ENCODE measurements at regions not wholly inside any gene's neighbourhood (a gene's known extent, or its start where the extent isn't known, plus 50 kb on each side); places are given as distances from the start of the nearest gene placed in this dataset.

GRCh38 chr2:237218756-237219155 is 133.1 kb downstream of the COPS8 start:
- TF ChIP-seq EZH2 (IDR thresholded peaks at IDR 0.05; ENCODE audit: low read depth) (no peak), CTCF (conservative IDR thresholded peaks at IDR 0.05) (no peak)
- H3K36me3 ChIP-seq (ENCODE audit: low read depth) = no peaks in the 10 kb centered on the region
- H3K27ac ChIP-seq = no peak overlapping the region
- no peak overlapping the region for H2AFZ ChIP-seq
- no peaks in the 10 kb centered on the region for H3K27me3 ChIP-seq (ENCODE audit: insufficient read depth, low read depth)
- ChIA-PET POLR2A (ENCODE audit: unreplicated experiment) (interaction anchor here (0.6 kb wide), 1 partner anchor 111 kb away, joined by 5 read pairs; no protein-coding TSS in a partner anchor), CTCF (no interaction called here)
- H3K4me2 ChIP-seq = no peak overlapping the region
- H3F3A ChIP-seq (ENCODE audit: insufficient read depth, low read depth) = peaks cover 7% of the 10 kb centered on the region; the same call in 1 of the 2 replicates
- no peaks in the 10 kb centered on the region for H3K79me2 ChIP-seq (ENCODE audit: low read depth)
- peaks cover 9% of the 10 kb centered on the region for H3K4me1 ChIP-seq (replicated peaks; ENCODE audit: insufficient read depth)
- H3K4me3 ChIP-seq = no peak overlapping the region
- no peak for DNase-seq
- H3K9me3 ChIP-seq (ENCODE audit: insufficient read depth, low read depth) = no peaks in the 10 kb centered on the region
- H4K20me1 ChIP-seq (ENCODE audit: insufficient read depth) = no peaks in the 10 kb centered on the region
- intact Hi-C loops (cut with micrococcal nuclease; ENCODE audit: unreplicated experiment) = no loop called here
- no peaks in the 10 kb centered on the region for H3K9me2 ChIP-seq (ENCODE audit: insufficient read depth)
- no TSS peak for BruUV-seq (replicated peaks)

GRCh38 chr2:237219826-237220225 is 134.1 kb downstream of the COPS8 start:
- no peak overlapping the region for H3K27ac ChIP-seq
- no peaks in the 10 kb centered on the region for H3K27me3 ChIP-seq (ENCODE audit: insufficient read depth, low read depth)
- no peaks in the 10 kb centered on the region for H3K79me2 ChIP-seq (ENCODE audit: low read depth)
- no peak for DNase-seq
- no peak overlapping the region for H2AFZ ChIP-seq
- H3K9me3 ChIP-seq (ENCODE audit: insufficient read depth, low read depth) = no peaks in the 10 kb centered on the region
- no TSS peak for BruUV-seq (replicated peaks)
- no peak overlapping the region for H3K4me2 ChIP-seq
- CTCF ChIA-PET = no interaction called here
- H3K9me2 ChIP-seq (ENCODE audit: insufficient read depth) = no peaks in the 10 kb centered on the region
- H3K4me3 ChIP-seq = no peak overlapping the region
- no peaks in the 10 kb centered on the region for H3K36me3 ChIP-seq (ENCODE audit: low read depth)
- peaks cover 14% of the 10 kb centered on the region for H3K4me1 ChIP-seq (replicated peaks; ENCODE audit: insufficient read depth)
- H3F3A ChIP-seq (ENCODE audit: insufficient read depth, low read depth) = peaks cover 7% of the 10 kb centered on the region; the same call in 1 of the 2 replicates
- intact Hi-C loops (cut with micrococcal nuclease; ENCODE audit: unreplicated experiment) = no loop called here
- H4K20me1 ChIP-seq (ENCODE audit: insufficient read depth) = no peaks in the 10 kb centered on the region
- POLR2A ChIA-PET (ENCODE audit: unreplicated experiment) = no interaction called here
- TF ChIP-seq CTCF (conservative IDR thresholded peaks at IDR 0.05) = no peak
- TF ChIP-seq EZH2 (IDR thresholded peaks at IDR 0.05; ENCODE audit: low read depth) = no peak

- peaks cover 7% of the 10 kb centered on the region; the same call in 1 of the 2 replicates for H3F3A ChIP-seq (ENCODE audit: insufficient read depth, low read depth)
- no peak overlapping the region for H3K4me3 ChIP-seq
- H3K9me2 ChIP-seq (ENCODE audit: insufficient read depth) = no peaks in the 10 kb centered on the region
- no peak overlapping the region for H3K4me2 ChIP-seq
- no peaks in the 10 kb centered on the region for H3K36me3 ChIP-seq (ENCODE audit: low read depth)
- no peak for TF ChIP-seq EZH2 (IDR thresholded peaks at IDR 0.05; ENCODE audit: low read depth)
- no peak for TF ChIP-seq CTCF (conservative IDR thresholded peaks at IDR 0.05)
- POLR2A ChIA-PET (ENCODE audit: unreplicated experiment) = no interaction called here
- H3K79me2 ChIP-seq (ENCODE audit: low read depth) = no peaks in the 10 kb centered on the region
- no peaks in the 10 kb centered on the region for H4K20me1 ChIP-seq (ENCODE audit: insufficient read depth)
- DNase-seq = no peak
- BruUV-seq (replicated peaks) = no TSS peak
- no peaks in the 10 kb centered on the region for H3K27me3 ChIP-seq (ENCODE audit: insufficient read depth, low read depth)
- no peak overlapping the region for H2AFZ ChIP-seq
- CTCF ChIA-PET = no interaction called here
- H3K27ac ChIP-seq = no peak overlapping the region
- intact Hi-C loops (cut with micrococcal nuclease; ENCODE audit: unreplicated experiment) = no loop called here
- H3K4me1 ChIP-seq (replicated peaks; ENCODE audit: insufficient read depth) = peaks cover 14% of the 10 kb centered on the region
- H3K9me3 ChIP-seq (ENCODE audit: insufficient read depth, low read depth) = no peaks in the 10 kb centered on the region
Observed at GRCh38 chr2:237221443-237221842, 135.8 kb downstream of the COPS8 start.
